Ascending aorta (tissue), 2 donors: ENCODE measurements at regions not wholly inside any gene's neighbourhood (a gene's known extent, or its start where the extent isn't known, plus 50 kb on each side); places are given as distances from the start of the nearest gene placed in this dataset.

Experiments
- DNase-seq, 2 donors: peaks; one replicate each; pipeline ENCODE4 v3.0.0-alpha.2; 2019; ENCODE audit warnings: low spot score in 2 of 2
- H3K27ac ChIP-seq, 2 donors: fragments of 200-600 bp; sonication (generic); one replicate each; pipeline ENCODE4 v1.5.1; 2016 to 2017; ENCODE audit warnings: mild to moderate bottlenecking in 1 of 2
- H3K27me3 ChIP-seq: fragments of 200-600 bp; sonication (generic); one replicate; pipeline ENCODE4 v1.5.1; 2017
- H3K36me3 ChIP-seq, 2 donors: fragments of 200-600 bp; sonication (generic); one replicate each; pipeline ENCODE4 v1.5.1; 2016
- H3K4me1 ChIP-seq, 2 donors: fragments of 200-600 bp; sonication (generic); one replicate each; pipeline ENCODE4 v1.5.1; 2016 to 2017; ENCODE audit warnings: mild to moderate bottlenecking in 1 of 2
- H3K4me3 ChIP-seq, 2 donors: fragments of 200-600 bp; sonication (generic); one replicate each; pipeline ENCODE4 v1.5.1; 2016 to 2017; ENCODE audit warnings: mild to moderate bottlenecking in 1 of 2
- H3K9me3 ChIP-seq, 2 donors: fragments of 200-600 bp; sonication (generic); one replicate each; pipeline ENCODE4 v1.5.1; 2016
- CTCF ChIP-seq, 3 experiments: fragments of 200-600 bp in 2 of 3; fragments of 450-650 bp in 1 of 3; sonication (generic) in 2 of 3; IDR thresholded peaks; one replicate each; pipeline ENCODE4 v1.5.1; 2016 to 2019; ENCODE audit warnings: antibody characterized with exemption in 3 of 3, mild to moderate bottlenecking in 1 of 3, moderate library complexity in 1 of 3
- intact Hi-C: fragments of 100-400 bp; cut with DNase I; formaldehyde crosslinking; loops from one replicate; pipeline ENCODE4 v1.15.1; 2023

GRCh38 chr20:23160536-23161243, 74.6 kb upstream of the CD93 start:
- no peaks in the 10 kb centered on the region for H3K36me3 ChIP-seq
- no peak for TF ChIP-seq CTCF (IDR thresholded peaks at IDR 0.05)
- no peak overlapping the region for H3K4me3 ChIP-seq
- intact Hi-C loops, result loop anchor here (5.0 kb wide), 2 partner anchors 47 to 72 kb away; no protein-coding TSS in a partner anchor
- H3K27ac ChIP-seq, result peak overlapping the region; percentile 93 to 96
- peak in 1 of 2 donors; percentile 62 for DNase-seq
- H3K9me3 ChIP-seq, result no peaks in the 10 kb centered on the region
- no peaks in the 10 kb centered on the region for H3K27me3 ChIP-seq
- peaks cover 9 to 70% of the 10 kb centered on the region in 2 donors for H3K4me1 ChIP-seq

GRCh38 chr20:23159947-23160318, 73.8 kb upstream of the CD93 start:
- Histone ChIP-seq H3K4me1 (peaks cover 9 to 71% of the 10 kb centered on the region in 2 donors), H3K27me3 (no peaks in the 10 kb centered on the region), H3K9me3 (no peaks in the 10 kb centered on the region), H3K36me3 (no peaks in the 10 kb centered on the region), H3K4me3 (peak overlapping the region in 1 of 2 donors; percentile 21), H3K27ac (peak overlapping the region; percentile 93 to 96)
- intact Hi-C loops, result loop anchor here (5.0 to 10.0 kb wide), 4 partner anchors 47 to 1895 kb away; partner anchors contain the start of gene ACSS1
- no peak for DNase-seq
- TF ChIP-seq CTCF (IDR thresholded peaks at IDR 0.05), result no peak

GRCh38 chr20:23159256-23159946, 73.3 kb upstream of the CD93 start:
- intact Hi-C loops, result loop anchor here (5.0 to 10.0 kb wide), 2 partner anchors 113 to 1895 kb away; partner anchors contain the start of gene ACSS1
- TF ChIP-seq CTCF (IDR thresholded peaks at IDR 0.05), result no peak
- Histone ChIP-seq H3K9me3 (no peaks in the 10 kb centered on the region), H3K36me3 (no peaks in the 10 kb centered on the region), H3K27ac (peak overlapping the region; percentile 93 to 96), H3K4me3 (no peak overlapping the region), H3K4me1 (peaks cover 4 to 69% of the 10 kb centered on the region in 2 donors), H3K27me3 (no peaks in the 10 kb centered on the region)
- peak in 1 of 2 donors; percentile 61 for DNase-seq

GRCh38 chr20:23157734-23158133, 71.6 kb upstream of the CD93 start:
- H3K4me3 ChIP-seq, result no peak overlapping the region
- DNase-seq, result peak in 1 of 2 donors; percentile 62
- no peaks in the 10 kb centered on the region for H3K36me3 ChIP-seq
- intact Hi-C loops, result loop anchor here (2.0 to 10.0 kb wide), 3 partner anchors 15 to 1897 kb away; partner anchors contain the start of gene ACSS1
- no peak for TF ChIP-seq CTCF (IDR thresholded peaks at IDR 0.05)
- H3K27me3 ChIP-seq, result no peaks in the 10 kb centered on the region
- peaks cover 9 to 77% of the 10 kb centered on the region in 2 donors for H3K4me1 ChIP-seq
- peak overlapping the region; percentile 93 to 96 for H3K27ac ChIP-seq
- H3K9me3 ChIP-seq, result no peaks in the 10 kb centered on the region

- peak in 1 of 2 donors; percentile 70 for DNase-seq
- no peaks in the 10 kb centered on the region for H3K9me3 ChIP-seq
- H3K4me3 ChIP-seq, result no peak overlapping the region
- no peak for TF ChIP-seq CTCF (IDR thresholded peaks at IDR 0.05)
- H3K27ac ChIP-seq, result peak overlapping the region; percentile 93 to 96
- H3K36me3 ChIP-seq, result no peaks in the 10 kb centered on the region
- H3K27me3 ChIP-seq, result no peaks in the 10 kb centered on the region
- intact Hi-C loops, result loop anchor here (2.0 to 10.0 kb wide), 3 partner anchors 14 to 1898 kb away; partner anchors contain the start of gene ACSS1
- H3K4me1 ChIP-seq, result peaks cover 12 to 79% of the 10 kb centered on the region in 2 donors
Observed at GRCh38 chr20:23156842-23157423, 70.8 kb upstream of the CD93 start.
